Prostate gland (tissue), 2 donors: ENCODE measurements at regions not wholly inside any gene's neighbourhood (a gene's known extent, or its start where the extent isn't known, plus 50 kb on each side); places are given as distances from the start of the nearest gene placed in this dataset.

Experiments used
- DNase-seq: peaks from one replicate; pipeline ENCODE4 v3.0.0-alpha.2; 2019; ENCODE audit warnings: low spot score
- H3K27ac ChIP-seq, 2 donors: fragments of 200-600 bp; sonication (generic); 2 replicates each; pipeline ENCODE4 v1.5.1; 2017 to 2019
- H3K27me3 ChIP-seq: fragments of 200-600 bp; sonication (generic); replicated peaks from 2 replicates; pipeline ENCODE4 v1.5.1; 2019; ENCODE audit not compliant: insufficient read depth
- H3K36me3 ChIP-seq, 2 donors: fragments of 200-600 bp; sonication (generic); 1 replicate in 1 of 2; 2 replicates in 1 of 2; pipeline versions ENCODE4 v1.5.1 to v1.8.1; 2017 to 2019
- H3K4me1 ChIP-seq: fragments of 200-600 bp; sonication (generic); replicated peaks from 2 replicates; pipeline ENCODE4 v1.5.1; 2019
- H3K4me3 ChIP-seq, 2 donors: fragments of 200-600 bp; sonication (generic); 2 replicates each; pipeline ENCODE4 v1.5.1; 2017 to 2019
- H3K9me3 ChIP-seq: fragments of 200-600 bp; sonication (generic); 2 replicates; pipeline ENCODE4 v1.5.1; 2017
- POLR2A ChIP-seq: fragments of 450-650 bp; IDR thresholded peaks from one replicate; pipeline ENCODE4 v1.6.1; 2016; ENCODE audit warnings: antibody characterized with exemption, mild to moderate bottlenecking
- POLR2AphosphoS5 ChIP-seq: sonication (generic); formaldehyde crosslinking; IDR thresholded peaks from one replicate; pipeline ENCODE4 v1.6.1; 2017; ENCODE audit warnings: antibody characterized with exemption
- WGBS: methylation state at CpG from one replicate; pipeline ENCODE4 v1.1.5; 2018; 5-methylcytosine and 5-hydroxymethylcytosine counted together
- intact Hi-C: fragments of 100-400 bp; cut with DNase I; formaldehyde crosslinking; loops from one replicate; pipeline ENCODE4 v1.14.2; 2022
- TF ChIP-seq, protein P1 (sequence below), 4 experiments: fragments of 200-600 bp in 2 of 4; fragments of 450-650 bp in 2 of 4; sonication (generic) in 2 of 4; IDR thresholded peaks; 1 replicate in 3 of 4; 2 replicates in 1 of 4; pipeline ENCODE4 v1.5.1; 2016 to 2019; ENCODE audit warnings: antibody characterized with exemption in 4 of 4, mild to moderate bottlenecking in 2 of 4, moderate library complexity in 2 of 4

DNA sequence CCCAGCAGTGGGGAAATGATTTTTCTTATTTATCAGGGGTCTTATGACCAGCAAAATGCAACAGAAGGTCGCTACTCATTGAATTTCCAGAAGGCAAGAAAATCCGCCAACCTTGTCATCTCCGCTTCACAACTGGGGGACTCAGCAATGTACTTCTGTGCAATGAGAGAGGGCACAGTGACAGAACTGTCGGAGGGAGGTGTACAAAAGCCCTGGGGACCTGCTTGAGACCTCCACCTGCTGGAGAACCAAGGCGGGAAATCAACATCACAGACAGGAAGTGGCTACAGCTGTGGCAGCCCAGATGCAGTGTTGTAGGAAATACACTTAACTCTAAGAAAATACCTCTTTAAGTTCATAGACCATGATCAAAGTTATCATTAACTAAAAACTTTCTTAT, 250.9 kb upstream of the OR4E1 start:
- DNase-seq: no peak
- WGBS: 73% methylated on average over 5 of the region's 5 CpGs
- no peak overlapping the region for H3K4me3 ChIP-seq

DNA sequence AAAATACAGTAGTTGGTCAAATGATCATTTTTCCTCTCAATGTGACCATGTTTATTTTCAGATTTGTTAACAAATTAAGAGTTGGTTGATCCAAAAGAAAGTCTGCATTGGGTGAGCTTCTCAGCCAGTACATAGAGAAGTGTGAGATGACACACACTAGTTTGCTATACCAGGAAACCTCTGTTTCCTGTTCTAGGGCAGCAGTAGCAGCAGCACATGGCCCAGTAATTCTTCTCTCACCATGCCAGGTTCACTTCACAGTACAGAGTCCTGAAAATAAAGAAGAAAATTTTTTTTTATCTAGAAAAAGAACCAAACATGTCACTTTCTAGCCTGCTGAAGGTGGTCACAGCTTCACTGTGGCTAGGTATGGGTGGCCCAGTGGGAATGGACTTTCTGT, 250.2 kb upstream of the OR4E1 start:
- no peak for TF ChIP-seq POLR2A
- no peak for TF ChIP-seq POLR2AphosphoS5
- TF ChIP-seq, protein P1, sequence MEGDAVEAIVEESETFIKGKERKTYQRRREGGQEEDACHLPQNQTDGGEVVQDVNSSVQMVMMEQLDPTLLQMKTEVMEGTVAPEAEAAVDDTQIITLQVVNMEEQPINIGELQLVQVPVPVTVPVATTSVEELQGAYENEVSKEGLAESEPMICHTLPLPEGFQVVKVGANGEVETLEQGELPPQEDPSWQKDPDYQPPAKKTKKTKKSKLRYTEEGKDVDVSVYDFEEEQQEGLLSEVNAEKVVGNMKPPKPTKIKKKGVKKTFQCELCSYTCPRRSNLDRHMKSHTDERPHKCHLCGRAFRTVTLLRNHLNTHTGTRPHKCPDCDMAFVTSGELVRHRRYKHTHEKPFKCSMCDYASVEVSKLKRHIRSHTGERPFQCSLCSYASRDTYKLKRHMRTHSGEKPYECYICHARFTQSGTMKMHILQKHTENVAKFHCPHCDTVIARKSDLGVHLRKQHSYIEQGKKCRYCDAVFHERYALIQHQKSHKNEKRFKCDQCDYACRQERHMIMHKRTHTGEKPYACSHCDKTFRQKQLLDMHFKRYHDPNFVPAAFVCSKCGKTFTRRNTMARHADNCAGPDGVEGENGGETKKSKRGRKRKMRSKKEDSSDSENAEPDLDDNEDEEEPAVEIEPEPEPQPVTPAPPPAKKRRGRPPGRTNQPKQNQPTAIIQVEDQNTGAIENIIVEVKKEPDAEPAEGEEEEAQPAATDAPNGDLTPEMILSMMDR (IDR thresholded peaks at IDR 0.05): no peak
- H3K27ac ChIP-seq: no peak overlapping the region
- no peaks in the 10 kb centered on the region for H3K36me3 ChIP-seq
- H3K4me1 ChIP-seq: no peaks in the 10 kb centered on the region
- intact Hi-C loops: no loop called here
- DNase-seq: no peak
- no peak overlapping the region for H3K4me3 ChIP-seq
- no peaks in the 10 kb centered on the region for H3K9me3 ChIP-seq
- H3K27me3 ChIP-seq: no peaks in the 10 kb centered on the region

More for the DNA sequence above, 250.9 kb upstream of the OR4E1 start:
- no peaks in the 10 kb centered on the region for H3K4me1 ChIP-seq
- intact Hi-C loops: no loop called here
- TF ChIP-seq POLR2A (no peak), POLR2AphosphoS5 (no peak)
- TF ChIP-seq, protein P1 (IDR thresholded peaks at IDR 0.05): no peak
- H3K27ac ChIP-seq: no peak overlapping the region
- no peaks in the 10 kb centered on the region for H3K9me3 ChIP-seq
- H3K27me3 ChIP-seq: no peaks in the 10 kb centered on the region
- H3K36me3 ChIP-seq: no peaks in the 10 kb centered on the region

DNA sequence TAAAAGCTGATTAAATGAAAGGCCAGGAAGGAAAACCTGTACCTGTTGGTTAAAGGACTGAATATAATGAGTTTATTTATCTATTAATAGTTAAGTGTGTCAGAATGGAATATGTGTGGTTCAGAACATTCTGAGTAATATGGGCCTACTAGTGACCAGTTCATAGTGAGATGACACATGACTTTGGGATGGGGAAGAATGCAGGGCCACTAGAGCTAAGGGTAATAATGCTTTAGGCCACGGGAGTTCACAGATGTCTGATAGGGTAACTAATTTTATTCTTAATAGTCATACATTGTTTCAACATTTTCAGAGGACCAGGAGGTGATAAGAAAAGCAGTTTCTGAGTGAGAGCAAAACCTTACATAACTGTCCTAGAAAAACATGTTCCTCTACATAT, 247.8 kb upstream of the OR4E1 start:
- 97% methylated on average over 1 of the region's 1 CpG for WGBS
- DNase-seq: no peak

DNA sequence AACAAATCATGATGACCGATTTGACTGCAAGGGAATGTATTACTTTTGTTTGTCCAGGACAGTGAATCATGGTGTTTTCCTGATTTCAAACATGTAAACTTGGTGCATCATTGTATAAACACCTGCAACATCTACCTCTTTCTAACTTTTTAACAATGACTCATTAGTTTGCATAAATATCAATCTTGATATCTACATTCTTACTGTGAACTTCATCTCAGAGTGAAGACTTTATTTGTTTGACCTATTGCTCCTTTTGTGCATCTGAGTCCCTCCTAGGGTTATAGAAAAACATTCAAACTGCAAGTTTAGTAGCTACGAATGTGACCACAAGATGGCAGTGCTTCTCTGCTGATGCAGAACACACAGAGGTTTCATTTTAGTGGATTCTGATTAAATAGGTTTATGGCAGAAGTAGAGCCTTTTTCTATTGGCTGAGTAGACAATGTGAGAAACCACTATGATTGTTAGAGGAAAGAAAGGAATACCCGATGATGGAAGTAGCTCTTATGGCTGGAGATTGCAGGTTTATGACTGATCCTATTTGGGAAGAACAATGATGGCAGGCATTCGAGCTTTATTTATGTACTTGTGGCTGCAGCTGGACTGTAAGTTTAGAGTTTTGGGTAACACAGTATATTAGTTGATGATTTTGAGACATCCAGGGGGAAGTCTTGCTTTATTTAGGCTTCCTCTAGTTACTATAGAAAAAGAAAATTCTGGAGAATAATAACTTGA, 244.2 kb upstream of the OR4E1 start:
- TF ChIP-seq, protein P1 (IDR thresholded peaks at IDR 0.05): peak in 3 of 4 experiments; percentile 58 to 66 (median 60)
- TF ChIP-seq POLR2AphosphoS5: no peak
- peak; percentile 31 for DNase-seq
- no peak overlapping the region for H3K27ac ChIP-seq
- WGBS: 21% methylated on average over 4 of the region's 4 CpGs
- intact Hi-C loops: no loop called here
- no peaks in the 10 kb centered on the region for H3K27me3 ChIP-seq
- no peaks in the 10 kb centered on the region for H3K9me3 ChIP-seq
- H3K4me3 ChIP-seq: no peak overlapping the region
- H3K36me3 ChIP-seq: no peaks in the 10 kb centered on the region
- H3K4me1 ChIP-seq: no peaks in the 10 kb centered on the region

More for the DNA sequence above, 247.8 kb upstream of the OR4E1 start:
- intact Hi-C loops: no loop called here
- no peak overlapping the region for H3K27ac ChIP-seq
- no peak overlapping the region for H3K4me3 ChIP-seq
- no peaks in the 10 kb centered on the region for H3K36me3 ChIP-seq
- no peaks in the 10 kb centered on the region for H3K9me3 ChIP-seq
- H3K4me1 ChIP-seq: no peaks in the 10 kb centered on the region
- no peaks in the 10 kb centered on the region for H3K27me3 ChIP-seq
- TF ChIP-seq POLR2AphosphoS5: no peak

DNA sequence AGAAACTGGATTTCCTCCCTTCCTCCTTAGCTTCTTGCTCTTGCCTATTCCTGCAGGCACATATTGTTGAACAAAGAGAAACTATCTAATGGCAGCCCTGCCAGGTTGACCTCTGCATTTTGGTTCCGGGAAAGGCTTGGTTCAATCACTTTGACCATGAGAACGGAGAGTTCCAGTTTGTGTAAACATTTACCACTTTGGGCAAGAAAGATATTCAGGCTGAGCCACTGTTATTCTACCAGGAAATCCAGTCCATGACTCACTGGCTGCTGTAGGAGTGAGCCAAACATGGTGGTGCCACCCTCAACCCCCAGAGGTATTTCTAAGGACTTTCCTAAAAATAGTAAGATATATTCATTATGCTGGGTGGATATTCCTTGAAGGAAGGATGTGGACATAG, 242.2 kb upstream of the OR4E1 start:
- DNase-seq: peak; percentile 52

DNA sequence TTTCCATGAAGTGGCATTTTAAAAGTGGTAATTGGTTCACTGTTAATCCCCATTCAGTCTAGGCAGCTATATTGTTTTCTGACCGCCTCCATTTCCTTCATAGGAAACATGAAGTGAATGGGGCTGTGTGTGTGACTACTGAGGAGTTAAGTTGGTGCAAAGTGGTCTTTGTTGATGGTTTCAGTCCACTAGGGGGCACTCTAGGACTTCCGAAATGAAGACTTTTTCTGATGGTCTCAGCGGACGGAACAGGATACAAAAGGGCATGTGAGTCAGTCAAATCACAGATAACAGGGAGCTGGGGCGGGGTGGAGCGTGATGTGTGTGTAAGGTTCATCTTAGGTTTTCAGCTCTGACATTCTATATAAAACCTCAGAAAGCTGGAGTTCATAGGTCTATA, 240.1 kb upstream of the OR4E1 start:
- TF ChIP-seq, protein P1 (IDR thresholded peaks at IDR 0.05): peak in 2 of 4 experiments; percentile 25 to 41
- TF ChIP-seq POLR2AphosphoS5: no peak
- WGBS: 24% methylated on average over 6 of the region's 6 CpGs
- H3K4me3 ChIP-seq: no peak overlapping the region
- no peaks in the 10 kb centered on the region for H3K9me3 ChIP-seq
- intact Hi-C loops: no loop called here
- H3K27me3 ChIP-seq: no peaks in the 10 kb centered on the region
- H3K27ac ChIP-seq: no peak overlapping the region
- H3K36me3 ChIP-seq: no peaks in the 10 kb centered on the region
- peak; percentile 29 for DNase-seq
- H3K4me1 ChIP-seq: no peaks in the 10 kb centered on the region

More for the DNA sequence above, 242.2 kb upstream of the OR4E1 start:
- TF ChIP-seq POLR2A: no peak
- peak; percentile 78 for TF ChIP-seq POLR2AphosphoS5
- peak overlapping the region; percentile 52 to 70 for H3K27ac ChIP-seq
- H3K27me3 ChIP-seq: no peaks in the 10 kb centered on the region
- no peaks in the 10 kb centered on the region for H3K36me3 ChIP-seq
- no peaks in the 10 kb centered on the region for H3K4me1 ChIP-seq
- intact Hi-C loops: no loop called here
- WGBS: 23% methylated on average over 2 of the region's 2 CpGs
- no peak overlapping the region for H3K4me3 ChIP-seq
- no peaks in the 10 kb centered on the region for H3K9me3 ChIP-seq
